Hematopoietic multipotent progenitor cell treated with erythropoietin and hydrocortisone succinate and interleukin-3 and kit ligand, for 6 days (in vitro differentiated cells): ENCODE measurements at regions not wholly inside any gene's neighbourhood (a gene's known extent, or its start where the extent isn't known, plus 50 kb on each side); places are given as distances from the start of the nearest gene placed in this dataset.
A peak's percentile ranks its signal among the peaks of the same experiment; 100 is the strongest.

Source experiments
- DNase-seq: peaks from one replicate; pipeline ENCODE4 v3.0.0-alpha.2; 2015

DNA sequence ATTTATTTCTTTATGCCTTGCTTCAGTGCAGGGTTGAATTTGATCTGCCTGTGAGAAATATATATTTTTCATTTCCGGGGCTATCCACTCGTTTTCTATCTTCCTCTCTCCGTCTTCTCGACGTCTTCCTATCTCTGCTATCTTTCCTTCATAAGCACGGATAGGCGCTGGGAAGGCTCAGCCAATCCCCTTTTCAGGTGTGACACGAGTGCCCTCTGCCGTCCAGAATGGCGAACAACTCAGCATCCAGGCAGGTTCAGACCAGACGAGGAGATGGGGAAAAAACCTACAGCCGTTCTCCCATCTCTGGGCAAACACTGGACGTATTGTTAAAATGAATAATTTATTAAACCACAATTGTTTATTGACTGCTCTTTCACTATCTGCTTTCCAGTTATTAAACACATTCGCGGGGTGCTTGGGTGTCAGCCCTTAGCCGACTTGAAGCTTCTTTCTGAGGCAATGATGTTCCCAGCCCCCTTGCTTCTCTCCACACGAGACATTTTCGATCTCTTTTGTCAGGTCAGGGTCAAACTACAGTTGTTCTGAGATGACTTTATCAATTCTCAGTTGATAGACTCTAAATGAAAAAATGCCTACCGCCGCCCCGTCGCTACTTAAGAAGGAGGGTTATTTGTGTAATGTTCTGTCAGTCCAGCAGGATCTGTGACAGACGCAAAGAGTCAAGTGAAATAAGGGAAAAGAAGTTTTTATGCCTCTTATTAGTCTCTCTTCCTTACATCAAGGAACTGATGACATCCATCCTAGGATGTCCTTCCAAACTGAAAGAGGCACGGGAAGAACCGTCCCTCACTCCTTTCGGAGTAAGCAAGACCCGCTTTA, 96.3 kb upstream of the NOCT start:
- DNase-seq = peak; percentile 52

DNA sequence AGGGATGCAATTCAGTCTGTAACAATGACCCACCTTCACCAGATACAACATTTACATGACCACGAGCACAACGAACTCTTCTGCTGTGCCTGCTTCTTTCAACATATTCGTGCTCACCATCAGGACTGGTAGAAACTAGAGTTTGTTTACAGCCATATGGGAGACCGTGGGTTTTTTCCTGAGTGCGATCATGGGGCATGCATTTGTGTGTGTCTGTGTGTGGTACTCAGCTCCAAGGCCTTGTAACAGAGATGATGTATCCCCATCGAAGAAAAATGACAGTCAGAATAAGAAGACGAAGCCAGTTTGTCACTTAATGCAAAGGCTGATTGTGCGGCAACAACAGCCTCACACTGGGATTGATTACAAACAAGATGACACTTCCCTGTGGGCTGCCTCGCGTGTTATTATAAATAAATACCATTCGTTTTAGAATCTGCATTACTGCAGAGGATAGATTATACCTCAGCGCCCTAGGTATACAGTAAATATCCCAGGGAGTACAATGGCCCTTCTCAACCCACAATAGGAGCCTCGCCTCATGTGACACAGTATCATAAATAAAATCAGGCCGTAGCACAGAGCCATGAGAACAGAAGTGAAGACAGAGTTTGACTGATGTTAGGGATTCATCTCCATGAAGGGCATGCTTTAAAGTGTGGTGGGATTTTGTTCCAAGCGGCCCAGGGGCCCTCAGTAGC, 97.3 kb upstream of the NOCT start:
- no peak for DNase-seq

GRCh38 chr4:138916763-138917162, 98.8 kb upstream of the NOCT start:
- DNase-seq = no peak

DNA sequence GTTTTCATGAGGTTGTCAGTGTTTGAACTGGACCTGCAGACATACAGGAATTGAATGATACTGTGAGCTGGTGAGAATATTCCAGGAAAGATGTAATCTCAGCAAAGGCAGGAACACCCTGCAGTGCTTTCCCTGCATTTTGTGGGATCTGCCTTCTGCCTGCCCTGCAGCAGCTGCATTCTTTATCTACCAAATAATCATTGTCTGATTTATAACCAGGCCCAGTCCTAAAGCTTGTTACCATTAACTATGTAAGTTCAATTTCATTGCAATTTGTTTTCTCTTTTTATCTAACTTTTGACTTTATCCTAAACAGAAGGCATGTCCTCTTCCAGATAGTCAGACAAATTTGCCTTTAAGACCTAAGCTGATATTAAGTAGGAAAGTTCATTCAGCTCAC, 99.8 kb upstream of the NOCT start:
- no peak for DNase-seq

GRCh38 chr4:138912704-138913340, 102.8 kb upstream of the NOCT start:
- no peak for DNase-seq

GRCh38 chr4:138911909-138912703, 103.5 kb upstream of the NOCT start:
- DNase-seq = no peak

DNA sequence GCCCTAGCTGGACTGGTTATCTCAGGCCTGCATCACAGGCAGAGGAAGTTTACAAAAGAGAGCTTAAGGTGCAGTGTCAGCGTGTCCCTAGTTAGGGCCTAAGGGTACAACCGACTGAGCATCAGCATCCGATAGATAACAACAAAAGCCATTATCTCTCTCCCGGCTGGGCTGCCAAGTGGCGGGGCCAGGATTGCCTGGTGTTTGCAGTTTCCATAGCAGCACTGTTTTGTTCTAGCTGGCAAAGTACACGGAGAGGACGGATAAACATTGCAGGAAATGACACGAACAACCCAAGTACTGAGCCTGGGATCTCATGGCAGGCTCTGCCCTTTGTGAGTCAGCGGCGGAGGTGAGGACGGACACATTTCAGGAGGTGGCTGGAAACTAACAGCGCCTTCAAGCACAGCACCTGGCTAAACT, 104.7 kb upstream of the NOCT start:
- peak; percentile 84 for DNase-seq

DNA sequence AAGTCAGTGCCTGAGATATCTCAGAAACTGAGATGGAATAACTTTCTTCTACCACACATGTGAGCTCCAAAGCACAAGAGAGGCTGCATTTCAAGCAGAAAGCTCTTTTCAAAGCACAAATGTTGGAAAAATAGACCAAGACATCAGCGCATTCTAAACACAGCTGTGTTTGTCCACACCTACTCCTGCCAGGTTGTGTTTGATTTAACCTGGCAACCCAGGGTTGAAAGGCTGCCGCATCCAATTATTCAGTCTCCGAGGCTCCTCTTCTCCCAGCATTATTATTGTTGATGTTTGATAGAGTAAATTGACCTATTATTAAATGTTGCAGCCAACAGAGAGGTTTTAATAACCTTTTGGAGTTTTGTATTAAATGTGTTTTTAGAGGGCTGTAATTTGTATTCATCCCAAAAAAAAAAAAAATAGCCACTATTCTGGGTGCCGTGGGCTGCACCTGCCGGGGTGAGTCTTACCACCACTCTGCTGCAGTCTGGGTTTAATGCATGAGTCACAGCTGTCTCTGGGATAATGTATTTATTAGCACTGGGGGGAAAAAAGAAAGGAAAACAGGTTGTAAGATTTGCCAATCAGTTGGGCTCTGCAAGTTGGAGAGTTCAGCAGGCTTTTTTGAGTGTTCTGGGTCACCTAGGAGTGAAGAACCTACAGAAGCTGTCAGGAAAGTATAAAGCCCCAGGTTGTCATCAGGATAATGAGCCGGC, 105.2 kb upstream of the NOCT start:
- DNase-seq = no peak

- no peak for DNase-seq
Measured at GRCh38 chr4:138909587-138909986, 106.0 kb upstream of the NOCT start.

DNA sequence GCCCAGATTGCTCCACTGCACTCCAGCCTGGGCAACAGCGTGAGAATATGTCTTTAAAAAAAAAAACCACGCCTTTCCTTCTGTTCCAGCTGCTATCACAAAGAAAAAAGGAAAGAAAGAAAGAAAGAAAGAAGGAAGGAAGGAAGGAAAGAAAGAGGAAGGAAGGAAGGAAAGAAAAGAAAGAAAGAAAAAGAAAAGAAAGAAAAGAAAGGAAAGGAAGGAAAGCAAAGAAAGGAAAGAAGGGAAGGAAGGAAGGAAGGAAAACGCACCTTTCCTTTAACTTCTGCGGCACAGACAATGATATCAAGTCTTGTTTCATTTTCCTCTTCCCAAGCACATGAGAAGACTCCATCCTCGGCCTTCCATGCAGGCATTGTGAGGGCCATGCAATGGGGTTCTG, 107.4 kb upstream of the NOCT start:
- no peak for DNase-seq

GRCh38 chr4:138907174-138907573, 108.4 kb upstream of the NOCT start:
- DNase-seq = no peak

DNA sequence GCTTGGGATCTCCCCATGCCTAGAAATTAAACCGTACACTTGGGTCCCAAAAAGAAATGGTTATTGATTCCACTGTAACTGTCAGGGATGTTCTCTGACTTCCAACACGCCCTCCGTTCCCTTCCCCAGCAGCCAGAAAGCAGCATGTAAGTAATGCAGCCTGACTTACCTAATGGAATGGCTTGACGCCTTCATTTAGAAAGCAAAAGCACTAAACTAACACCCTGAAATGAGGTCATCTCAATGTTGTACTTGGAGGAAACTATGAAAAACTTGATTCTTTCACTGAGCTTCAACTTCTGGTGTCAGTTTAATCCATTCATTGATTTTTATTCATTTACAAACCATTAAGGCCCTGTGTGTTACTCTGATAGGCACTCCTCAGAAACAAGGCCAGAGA, 110.8 kb upstream of the NOCT start:
- no peak for DNase-seq

GRCh38 chr4:138903185-138903584, 112.4 kb upstream of the NOCT start:
- DNase-seq = no peak

DNA sequence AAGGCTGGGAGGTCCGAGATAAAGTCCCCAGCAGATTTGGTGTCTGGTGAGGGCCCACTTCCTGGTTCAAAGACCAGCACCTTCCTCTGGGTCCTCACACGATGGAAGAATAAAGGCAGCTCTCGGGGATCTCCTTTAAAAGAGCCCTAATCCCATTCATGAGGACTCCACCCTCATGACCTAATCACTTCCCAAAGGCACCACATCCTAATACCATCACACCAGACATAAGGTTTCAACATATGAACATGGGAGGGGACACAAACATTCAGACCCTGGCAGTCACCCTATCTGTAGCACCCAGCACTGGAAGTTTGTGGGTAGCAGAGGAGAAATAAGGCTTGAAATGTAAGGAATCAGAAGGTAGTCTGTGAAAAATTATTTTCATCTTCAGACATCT, 112.9 kb upstream of the NOCT start:
- DNase-seq = peak; percentile 32

DNA sequence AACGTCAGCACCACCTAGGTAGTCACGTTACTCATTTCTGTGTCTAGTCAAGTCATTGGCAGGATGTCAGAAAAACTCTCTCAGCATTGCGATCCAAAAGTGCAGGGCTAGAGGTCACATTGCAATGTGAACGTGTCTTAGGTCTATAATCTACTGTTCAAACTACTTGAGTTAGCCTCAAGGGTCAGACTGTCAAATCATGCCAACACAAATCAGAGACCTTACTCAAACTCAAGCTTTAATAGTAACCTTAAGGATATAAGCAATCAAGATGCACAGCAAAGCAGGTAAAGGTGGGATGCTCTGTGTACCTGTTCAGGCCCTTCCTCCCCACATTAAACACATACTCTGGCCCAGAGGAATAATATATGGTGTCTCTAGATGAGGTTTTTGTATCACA, 114.4 kb upstream of the NOCT start:
- DNase-seq = no peak

DNA sequence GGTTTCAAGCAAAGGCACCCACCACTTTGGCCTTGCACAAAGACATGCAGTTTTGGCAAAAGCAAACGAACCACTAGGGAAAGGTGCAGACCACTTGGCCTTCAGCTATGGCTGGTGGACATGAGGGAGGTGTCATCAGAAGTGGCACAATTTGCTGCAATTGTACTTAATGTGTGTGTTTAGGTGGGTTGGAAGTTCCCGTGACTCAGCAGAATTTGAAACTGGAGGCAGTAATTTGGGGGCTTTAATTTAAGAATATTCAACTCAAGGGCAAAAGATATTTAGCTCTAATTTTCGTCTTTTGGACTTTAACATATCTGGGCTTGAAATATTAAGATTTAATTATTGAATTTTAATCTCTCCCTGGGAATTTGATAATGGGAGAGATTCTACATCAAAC, 115.6 kb upstream of the NOCT start:
- DNase-seq = no peak

- DNase-seq = no peak
Measured at GRCh38 chr4:138898282-138898681, 117.3 kb upstream of the NOCT start.

- no peak for DNase-seq
Measured at GRCh38 chr4:138897811-138898226, 117.8 kb upstream of the NOCT start.

DNA sequence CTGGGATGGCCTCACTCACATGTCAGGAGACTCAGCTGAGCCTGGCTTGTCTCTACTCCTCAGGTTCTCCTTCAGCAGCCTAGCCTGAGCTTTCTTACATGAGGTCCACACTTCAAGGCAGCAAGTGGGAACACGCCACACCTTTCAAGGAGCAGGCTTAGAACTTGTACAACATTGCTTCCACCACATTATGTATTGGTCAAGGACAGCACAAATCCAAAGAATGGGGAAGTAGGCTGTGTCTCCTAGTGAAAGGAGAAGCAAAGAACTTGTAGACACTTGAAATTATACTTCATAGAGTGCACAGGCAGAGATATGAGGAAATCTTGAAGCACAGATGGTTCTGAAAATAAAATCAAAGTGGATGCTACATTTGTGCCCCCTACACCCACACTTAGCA, 120.9 kb upstream of the NOCT start:
- DNase-seq = peak; percentile 13

GRCh38 chr4:138894011-138894410, 121.6 kb upstream of the NOCT start:
- no peak for DNase-seq

DNA sequence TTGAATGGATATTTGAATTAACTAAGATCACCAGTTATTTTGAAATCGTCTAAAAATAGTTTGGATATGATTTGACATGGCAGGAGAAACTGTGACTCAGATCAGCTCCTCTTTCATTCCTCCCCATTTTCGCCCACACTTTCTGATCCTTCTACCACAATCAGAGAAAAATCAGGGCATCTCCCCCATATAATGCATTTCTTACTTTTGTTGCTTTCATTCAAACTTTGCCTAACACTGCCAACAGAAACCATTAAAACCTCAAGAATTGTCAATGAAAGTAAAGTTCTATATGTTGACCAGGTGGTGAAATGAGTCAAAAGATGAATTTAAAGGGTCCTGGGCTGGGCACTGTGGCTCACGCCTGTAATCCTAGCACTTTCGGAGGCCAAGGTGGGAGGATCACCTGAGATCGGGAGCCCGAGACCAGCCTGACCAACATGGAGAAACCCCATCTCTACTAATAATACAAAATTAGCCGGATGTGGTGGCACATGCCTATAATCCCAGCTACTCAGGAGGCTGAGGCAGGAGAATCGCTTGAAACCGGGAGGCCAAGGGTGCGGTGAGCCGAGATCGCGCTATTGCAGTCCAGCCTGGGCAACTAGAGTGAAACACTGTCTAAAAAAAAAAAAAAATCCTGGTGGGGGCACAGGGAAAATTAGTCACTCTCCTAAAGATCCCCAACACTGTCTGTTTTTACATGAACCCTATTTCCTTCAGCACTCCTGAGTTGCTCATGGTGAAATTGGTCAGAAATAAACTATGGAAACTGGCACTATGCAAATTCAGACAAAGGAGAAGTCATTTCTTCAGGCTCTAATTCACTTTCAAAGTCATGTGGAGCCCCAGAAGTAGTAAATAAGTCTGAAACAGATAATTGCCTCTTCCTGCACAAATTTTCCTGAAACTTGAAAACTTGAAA, 122.8 kb upstream of the NOCT start:
- no peak for DNase-seq
